HEK293 (cell line): ENCODE measurements at regions not wholly inside any gene's neighbourhood (a gene's known extent, or its start where the extent isn't known, plus 50 kb on each side); places are given as distances from the start of the nearest gene placed in this dataset.

Source experiments
- CTCF ChIA-PET: fragments of 350-600 bp; formaldehyde crosslinking; extraction: SDS; loops from one replicate; lab custom pipeline; 2021; ENCODE audit warnings: antibody characterized with exemption; lab: Yijun Ruan, JAX
- POLR2A ChIA-PET: fragments of 300-600 bp; formaldehyde crosslinking; extraction: SDS; loops from one replicate; lab custom pipeline; 2020; ENCODE audit warnings: antibody characterized with exemption, inconsistent platforms; lab: Yijun Ruan, JAX
- H3K27ac ChIP-seq: fragments of 200-500 bp; sonication (Bioruptor generic); 2 replicates; pipeline ENCODE4 v1.5.1; 2014; ENCODE audit warnings: low read depth, low read length, control low read depth, inconsistent platforms; ENCODE audit errors: extremely low read depth
- H3K36me3 ChIP-seq, 2 experiments: fragments of 200-500 bp in 1 of 2; sonication (Bioruptor generic) in 1 of 2; 1 replicate in 1 of 2; 2 replicates in 1 of 2; pipeline ENCODE4 v1.5.1; 2014 to 2017; ENCODE audit warnings: inconsistent platforms in 2 of 2, low read length in 2 of 2; ENCODE audit not compliant: control insufficient read depth in 2 of 2, insufficient read depth in 1 of 2
- H3K4me1 ChIP-seq: fragments of 200-500 bp; sonication (Bioruptor generic); 2 replicates; pipeline ENCODE4 v1.5.1; 2014; ENCODE audit warnings: mild to moderate bottlenecking, low read length, inconsistent platforms; ENCODE audit not compliant: control insufficient read depth, insufficient read depth
- H3K4me3 ChIP-seq: 2 replicates; pipeline ENCODE4 v1.5.1; 2011; ENCODE audit warnings: low read depth, mild to moderate bottlenecking, control low read depth, low read length, moderate library complexity
- H3K9me3 ChIP-seq: fragments of 200-500 bp; sonication (Bioruptor generic); 2 replicates; pipeline ENCODE4 v1.5.1; 2014; ENCODE audit warnings: low read depth, low read length, inconsistent platforms; ENCODE audit not compliant: control insufficient read depth, insufficient read depth
- EGR2 ChIP-seq: fragments of 450-650 bp; formaldehyde crosslinking; IDR thresholded peaks from 2 replicates; pipeline ENCODE4 v1.5.1; 2016; ENCODE audit warnings: low read depth, missing biosample characterization, missing genetic modification characterization
- KLF9 ChIP-seq: fragments of 450-650 bp; formaldehyde crosslinking; IDR thresholded peaks from 2 replicates; pipeline ENCODE4 v1.5.1; 2016; ENCODE audit warnings: missing biosample characterization, missing genetic modification characterization, low read depth
- MEIS1 ChIP-seq: sonication (generic); formaldehyde crosslinking; IDR thresholded peaks from 2 replicates; pipeline ENCODE4 v1.8.1; 2022; ENCODE audit warnings: missing genetic modification reagents, mild to moderate bottlenecking, borderline replicate concordance
- RBAK ChIP-seq: fragments of 450-650 bp; formaldehyde crosslinking; IDR thresholded peaks from 2 replicates; pipeline ENCODE4 v1.5.1; 2016; ENCODE audit warnings: missing biosample characterization, missing genetic modification characterization
- SP3 ChIP-seq: fragments of 450-650 bp; formaldehyde crosslinking; IDR thresholded peaks from 2 replicates; pipeline ENCODE4 v1.5.1; 2016; ENCODE audit warnings: missing biosample characterization, missing genetic modification characterization
- WT1 ChIP-seq: fragments of 450-650 bp; formaldehyde crosslinking; IDR thresholded peaks from 2 replicates; pipeline ENCODE4 v1.5.1; 2016; ENCODE audit warnings: missing biosample characterization, missing genetic modification characterization
- YY1 ChIP-seq: fragments of 450-650 bp; formaldehyde crosslinking; IDR thresholded peaks from 2 replicates; pipeline ENCODE4 v1.5.1; 2018; ENCODE audit warnings: missing biosample characterization, missing genetic modification characterization
- ZBTB17 ChIP-seq: fragments of 450-650 bp; formaldehyde crosslinking; IDR thresholded peaks from 2 replicates; pipeline ENCODE4 v1.5.1; 2016; ENCODE audit warnings: missing biosample characterization, missing genetic modification characterization
- ZBTB20 ChIP-seq: fragments of 450-650 bp; formaldehyde crosslinking; IDR thresholded peaks from 2 replicates; pipeline ENCODE4 v1.5.1; 2016; ENCODE audit warnings: missing biosample characterization, missing genetic modification characterization
- ZBTB7A ChIP-seq: fragments of 450-650 bp; formaldehyde crosslinking; IDR thresholded peaks from 2 replicates; pipeline ENCODE4 v1.5.1; 2016; ENCODE audit warnings: low read depth, missing biosample characterization, missing genetic modification characterization
- ZFHX2 ChIP-seq: fragments of 450-650 bp; formaldehyde crosslinking; conservative IDR thresholded peaks from 2 replicates; pipeline ENCODE4 v1.5.1; 2016; ENCODE audit warnings: missing biosample characterization, missing genetic modification characterization
- ZFP41 ChIP-seq: fragments of 450-650 bp; formaldehyde crosslinking; IDR thresholded peaks from 2 replicates; pipeline ENCODE4 v1.5.1; 2016; ENCODE audit warnings: missing biosample characterization, missing genetic modification characterization, borderline replicate concordance
- ZFP69B ChIP-seq: fragments of 450-650 bp; formaldehyde crosslinking; IDR thresholded peaks from 2 replicates; pipeline ENCODE4 v1.5.1; 2016; ENCODE audit warnings: missing biosample characterization, missing genetic modification characterization
- ZIC2 ChIP-seq: fragments of 450-650 bp; formaldehyde crosslinking; IDR thresholded peaks from 2 replicates; pipeline ENCODE4 v1.5.1; 2016; ENCODE audit warnings: missing biosample characterization, missing genetic modification characterization
- ZNF175 ChIP-seq: fragments of 450-650 bp; formaldehyde crosslinking; IDR thresholded peaks from 2 replicates; pipeline ENCODE4 v1.5.1; 2016; ENCODE audit warnings: missing biosample characterization, missing genetic modification characterization
- ZNF211 ChIP-seq: fragments of 450-650 bp; formaldehyde crosslinking; IDR thresholded peaks from 2 replicates; pipeline ENCODE4 v1.5.1; 2016; ENCODE audit warnings: low read depth, missing biosample characterization, missing genetic modification characterization
- ZNF23 ChIP-seq: fragments of 450-650 bp; formaldehyde crosslinking; IDR thresholded peaks from 2 replicates; pipeline ENCODE4 v1.5.1; 2016; ENCODE audit warnings: missing biosample characterization, missing genetic modification characterization, borderline replicate concordance
- ZNF248 ChIP-seq: fragments of 450-650 bp; formaldehyde crosslinking; IDR thresholded peaks from 2 replicates; pipeline ENCODE4 v1.5.1; 2017; ENCODE audit warnings: missing biosample characterization, missing genetic modification characterization
- ZNF416 ChIP-seq: fragments of 450-650 bp; formaldehyde crosslinking; IDR thresholded peaks from 2 replicates; pipeline ENCODE4 v1.5.1; 2016; ENCODE audit warnings: missing biosample characterization, missing genetic modification characterization
- ZNF426 ChIP-seq: fragments of 450-650 bp; formaldehyde crosslinking; IDR thresholded peaks from 2 replicates; pipeline ENCODE4 v1.5.1; 2017; ENCODE audit warnings: missing biosample characterization, missing genetic modification characterization, mild to moderate bottlenecking, inconsistent platforms, moderate library complexity
- ZNF521 ChIP-seq: fragments of 450-650 bp; formaldehyde crosslinking; IDR thresholded peaks from 2 replicates; pipeline ENCODE4 v1.5.1; 2017; ENCODE audit warnings: missing biosample characterization, mild to moderate bottlenecking, missing genetic modification characterization
- ZNF529 ChIP-seq: fragments of 450-650 bp; formaldehyde crosslinking; IDR thresholded peaks from 2 replicates; pipeline ENCODE4 v1.5.1; 2017; ENCODE audit warnings: missing genetic modification characterization, missing biosample characterization; ENCODE audit not compliant: insufficient replicate concordance
- ZNF626 ChIP-seq: fragments of 450-650 bp; sonication (Bioruptor Pico); formaldehyde crosslinking; IDR thresholded peaks from 2 replicates; pipeline ENCODE4 v1.5.1; 2018; ENCODE audit warnings: missing biosample characterization, missing genetic modification characterization, inconsistent platforms
- ZNF670 ChIP-seq: fragments of 450-650 bp; formaldehyde crosslinking; IDR thresholded peaks from 2 replicates; pipeline ENCODE4 v1.5.1; 2016; ENCODE audit warnings: missing biosample characterization, missing genetic modification characterization, low read depth
- ZNF707 ChIP-seq: fragments of 450-650 bp; formaldehyde crosslinking; IDR thresholded peaks from 2 replicates; pipeline ENCODE4 v1.5.1; 2016; ENCODE audit warnings: missing biosample characterization, missing genetic modification characterization
- ZNF791 ChIP-seq: fragments of 450-650 bp; formaldehyde crosslinking; IDR thresholded peaks from 2 replicates; pipeline ENCODE4 v1.5.1; 2016; ENCODE audit warnings: missing biosample characterization, missing genetic modification characterization
- TF ChIP-seq, protein P1 (sequence below): fragments of 450-650 bp; formaldehyde crosslinking; IDR thresholded peaks from 2 replicates; pipeline ENCODE4 v1.5.1; 2016; ENCODE audit warnings: missing biosample characterization, missing genetic modification characterization
- TF ChIP-seq, protein P2 (sequence below): fragments of 450-650 bp; formaldehyde crosslinking; IDR thresholded peaks from 2 replicates; pipeline ENCODE4 v1.5.1; 2017; ENCODE audit warnings: missing biosample characterization, missing genetic modification characterization
- TF ChIP-seq, protein P3 (sequence below): fragments of 450-650 bp; formaldehyde crosslinking; IDR thresholded peaks from 2 replicates; pipeline ENCODE4 v1.5.1; 2016; ENCODE audit warnings: missing biosample characterization, missing genetic modification characterization

DNA sequence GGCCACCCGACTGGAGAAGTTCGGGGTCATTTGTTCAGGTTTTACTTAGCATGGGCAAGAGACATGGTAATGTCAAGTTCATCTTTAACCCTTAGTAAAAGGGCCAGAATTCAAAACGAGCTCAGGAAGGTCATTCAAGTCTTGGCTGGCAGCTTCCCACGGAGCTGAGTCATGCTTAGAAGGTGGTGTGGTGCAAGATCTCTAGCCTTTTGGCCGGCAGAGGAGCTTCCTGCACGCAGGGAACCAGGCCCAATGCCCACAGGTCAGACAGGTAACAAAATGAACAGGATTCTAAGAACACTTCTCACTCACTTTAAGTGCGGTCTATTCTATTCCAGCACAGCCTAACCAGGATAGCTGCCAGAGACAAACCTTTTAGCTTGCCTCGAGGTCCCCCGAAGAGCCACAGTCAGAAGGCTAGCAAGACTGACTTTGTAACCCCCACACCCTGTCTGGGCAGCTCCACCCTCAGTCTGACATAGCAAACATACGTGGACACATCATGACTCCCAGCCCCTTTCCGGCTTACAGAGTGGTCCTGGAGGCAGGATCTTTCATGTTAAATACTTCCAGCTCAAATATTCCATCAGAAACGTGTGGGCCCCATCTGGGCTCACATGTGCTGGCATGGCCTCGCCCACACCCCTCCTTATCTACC lies 292.7 kb downstream of the BCL11A start (continued):
- TF ChIP-seq, protein P1, sequence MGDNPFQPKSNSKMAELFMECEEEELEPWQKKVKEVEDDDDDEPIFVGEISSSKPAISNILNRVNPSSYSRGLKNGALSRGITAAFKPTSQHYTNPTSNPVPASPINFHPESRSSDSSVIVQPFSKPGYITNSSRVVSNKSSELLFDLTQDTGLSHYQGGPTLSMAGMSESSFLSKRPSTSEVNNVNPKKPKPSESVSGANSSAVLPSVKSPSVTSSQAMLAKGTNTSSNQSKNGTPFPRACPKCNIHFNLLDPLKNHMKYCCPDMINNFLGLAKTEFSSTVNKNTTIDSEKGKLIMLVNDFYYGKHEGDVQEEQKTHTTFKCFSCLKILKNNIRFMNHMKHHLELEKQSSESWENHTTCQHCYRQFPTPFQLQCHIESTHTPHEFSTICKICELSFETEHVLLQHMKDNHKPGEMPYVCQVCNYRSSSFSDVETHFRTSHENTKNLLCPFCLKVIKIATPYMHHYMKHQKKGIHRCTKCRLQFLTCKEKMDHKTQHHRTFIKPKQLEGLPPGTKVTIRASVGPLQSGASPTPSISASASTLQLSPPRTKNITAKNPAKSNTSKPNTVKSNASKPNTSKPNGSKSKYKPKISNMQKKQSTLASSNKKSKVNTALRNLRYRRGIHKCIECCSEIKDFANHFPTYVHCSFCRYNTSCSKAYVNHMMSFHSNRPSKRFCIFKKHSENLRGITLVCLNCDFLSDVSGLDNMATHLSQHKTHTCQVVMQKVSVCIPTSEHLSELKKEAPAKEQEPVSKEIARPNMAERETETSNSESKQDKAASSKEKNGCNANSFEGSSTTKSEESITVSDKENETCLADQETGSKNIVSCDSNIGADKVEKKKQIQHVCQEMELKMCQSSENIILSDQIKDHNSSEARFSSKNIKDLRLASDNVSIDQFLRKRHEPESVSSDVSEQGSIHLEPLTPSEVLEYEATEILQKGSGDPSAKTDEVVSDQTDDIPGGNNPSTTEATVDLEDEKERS (tag by site-specific recombination), result no peak
- TF ChIP-seq ZFHX2 (tag by site-specific recombination), result no peak
- no peak for TF ChIP-seq WT1
- no peak for TF ChIP-seq ZNF791 (tag by site-specific recombination)
- TF ChIP-seq ZNF175 (tag by site-specific recombination), result no peak
- TF ChIP-seq KLF9 (tag by site-specific recombination), result no peak

DNA sequence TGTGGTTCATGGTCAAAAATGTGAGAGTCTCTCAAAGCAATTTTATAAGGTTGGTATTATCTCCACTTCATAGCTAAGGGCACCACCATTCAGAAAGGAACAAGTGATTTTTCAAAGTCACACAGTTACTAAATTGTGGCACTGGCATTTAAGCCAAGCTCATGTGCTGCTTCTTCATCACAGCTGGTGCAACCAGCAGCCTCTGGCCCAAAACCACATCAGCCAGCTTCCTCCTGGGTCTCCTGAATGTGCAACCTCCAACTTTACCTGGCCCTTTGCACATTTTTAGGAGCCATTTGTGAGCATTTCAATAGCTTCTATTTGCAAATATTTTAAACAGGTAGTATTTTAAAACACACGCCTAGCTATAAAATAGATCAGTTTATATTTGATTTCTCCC lies 293.7 kb downstream of the BCL11A start:
- Histone ChIP-seq H3K4me3 (no peak overlapping the region), H3K9me3 (no peaks in the 10 kb centered on the region), H3K4me1 (no peaks in the 10 kb centered on the region; the same call in 1 of the 2 replicates), H3K36me3 (no peaks in the 10 kb centered on the region), H3K27ac (no peak overlapping the region)
- TF ChIP-seq ZBTB7A (tag by site-specific recombination) (no peak), ZNF211 (tag by site-specific recombination) (no peak), ZIC2 (tag by site-specific recombination) (no peak), EGR2 (no peak), RBAK (tag by site-specific recombination) (no peak)
- POLR2A ChIA-PET, result no interaction called here
- CTCF ChIA-PET, result interaction anchor here (0.7 kb wide), 1 partner anchor 13 kb away, joined by 3 read pairs; no protein-coding TSS in a partner anchor

DNA sequence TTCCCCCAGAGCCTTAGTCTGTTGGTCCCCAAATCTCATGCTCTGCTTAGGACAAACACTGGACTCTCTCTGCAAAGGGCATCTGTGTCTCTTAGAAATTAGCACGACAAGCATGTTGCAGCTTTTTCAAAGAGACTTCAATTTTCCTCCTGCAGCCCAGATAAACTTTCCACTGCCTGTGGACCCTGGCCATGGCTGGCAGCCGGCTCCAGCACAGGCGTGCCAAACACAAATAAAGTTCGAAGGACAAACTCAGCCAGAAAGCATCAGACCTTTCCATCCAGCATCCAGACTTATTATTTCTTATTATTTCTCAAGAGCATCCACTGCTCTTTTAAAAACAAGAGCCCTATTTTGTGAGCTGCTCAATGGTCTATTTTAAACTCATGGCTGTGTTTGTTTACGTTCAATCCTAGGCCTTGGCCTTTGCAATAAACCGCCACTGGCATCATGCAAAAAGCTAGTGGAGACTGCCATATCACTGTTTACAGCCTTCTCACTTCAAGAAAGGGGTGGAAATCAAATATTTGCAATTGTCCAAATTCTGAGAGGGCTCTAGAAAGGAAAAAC lies 300.8 kb downstream of the BCL11A start:
- Histone ChIP-seq H3K27ac (no peak overlapping the region), H3K36me3 (no peaks in the 10 kb centered on the region), H3K9me3 (no peaks in the 10 kb centered on the region), H3K4me1 (no peaks in the 10 kb centered on the region), H3K4me3 (no peak overlapping the region)
- ChIA-PET POLR2A (no interaction called here), CTCF (no interaction called here)
- TF ChIP-seq ZFP69B (tag by site-specific recombination) (no peak), ZFP41 (tag by site-specific recombination) (no peak), ZNF529 (no peak), ZNF626 (tag by site-specific recombination) (no peak), ZBTB20 (tag by site-specific recombination) (no peak), ZNF23 (no peak), ZBTB17 (tag by site-specific recombination) (no peak), ZNF521 (tag by site-specific recombination) (no peak), SP3 (no peak), ZNF707 (no peak), MEIS1 (CRISPR knock-in tag) (no peak), ZNF426 (no peak), ZNF416 (no peak), YY1 (tag by site-specific recombination) (no peak), ZNF248 (tag by site-specific recombination) (no peak), ZNF670 (tag by site-specific recombination) (no peak)
- TF ChIP-seq, protein P2, sequence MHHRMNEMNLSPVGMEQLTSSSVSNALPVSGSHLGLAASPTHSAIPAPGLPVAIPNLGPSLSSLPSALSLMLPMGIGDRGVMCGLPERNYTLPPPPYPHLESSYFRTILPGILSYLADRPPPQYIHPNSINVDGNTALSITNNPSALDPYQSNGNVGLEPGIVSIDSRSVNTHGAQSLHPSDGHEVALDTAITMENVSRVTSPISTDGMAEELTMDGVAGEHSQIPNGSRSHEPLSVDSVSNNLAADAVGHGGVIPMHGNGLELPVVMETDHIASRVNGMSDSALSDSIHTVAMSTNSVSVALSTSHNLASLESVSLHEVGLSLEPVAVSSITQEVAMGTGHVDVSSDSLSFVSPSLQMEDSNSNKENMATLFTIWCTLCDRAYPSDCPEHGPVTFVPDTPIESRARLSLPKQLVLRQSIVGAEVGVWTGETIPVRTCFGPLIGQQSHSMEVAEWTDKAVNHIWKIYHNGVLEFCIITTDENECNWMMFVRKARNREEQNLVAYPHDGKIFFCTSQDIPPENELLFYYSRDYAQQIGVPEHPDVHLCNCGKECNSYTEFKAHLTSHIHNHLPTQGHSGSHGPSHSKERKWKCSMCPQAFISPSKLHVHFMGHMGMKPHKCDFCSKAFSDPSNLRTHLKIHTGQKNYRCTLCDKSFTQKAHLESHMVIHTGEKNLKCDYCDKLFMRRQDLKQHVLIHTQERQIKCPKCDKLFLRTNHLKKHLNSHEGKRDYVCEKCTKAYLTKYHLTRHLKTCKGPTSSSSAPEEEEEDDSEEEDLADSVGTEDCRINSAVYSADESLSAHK (tag by site-specific recombination), result no peak
- TF ChIP-seq, protein P3, sequence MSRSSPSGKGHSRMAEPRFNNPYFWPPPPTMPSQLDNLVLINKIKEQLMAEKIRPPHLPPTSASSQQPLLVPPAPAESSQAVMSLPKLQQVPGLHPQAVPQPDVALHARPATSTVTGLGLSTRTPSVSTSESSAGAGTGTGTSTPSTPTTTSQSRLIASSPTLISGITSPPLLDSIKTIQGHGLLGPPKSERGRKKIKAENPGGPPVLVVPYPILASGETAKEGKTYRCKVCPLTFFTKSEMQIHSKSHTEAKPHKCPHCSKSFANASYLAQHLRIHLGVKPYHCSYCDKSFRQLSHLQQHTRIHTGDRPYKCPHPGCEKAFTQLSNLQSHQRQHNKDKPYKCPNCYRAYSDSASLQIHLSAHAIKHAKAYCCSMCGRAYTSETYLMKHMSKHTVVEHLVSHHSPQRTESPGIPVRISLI, result no peak
